Progenitor cell of endocrine pancreas (in vitro differentiated cells): ENCODE measurements at regions not wholly inside any gene's neighbourhood (a gene's known extent, or its start where the extent isn't known, plus 50 kb on each side); places are given as distances from the start of the nearest gene placed in this dataset.

Source experiments
- DNase-seq: peaks from one replicate; pipeline ENCODE4 v3.0.0; 2021; ENCODE audit warnings: low spot score; ENCODE audit not compliant: unreplicated experiment
- H3K27ac Mint-ChIP-seq: 2 replicates; pipeline ENCODE4 v1.8.0; 2021; ENCODE audit warnings: mild to moderate bottlenecking, moderate library complexity, mixed read lengths
- H3K27me3 Mint-ChIP-seq: 2 replicates; pipeline ENCODE4 v1.8.0; 2021; ENCODE audit warnings: mixed read lengths
- H3K36me3 Mint-ChIP-seq: 2 replicates; pipeline ENCODE4 v1.8.0; 2022; ENCODE audit warnings: mixed read lengths; ENCODE audit not compliant: insufficient read depth
- H3K4me1 Mint-ChIP-seq: 2 replicates; pipeline ENCODE4 v1.8.0; 2021; ENCODE audit warnings: low read depth, mixed read lengths
- H3K4me3 Mint-ChIP-seq: 2 replicates; pipeline ENCODE4 v1.8.0; 2021; ENCODE audit warnings: low read depth, mild to moderate bottlenecking, moderate library complexity, mixed read lengths
- H3K9me3 Mint-ChIP-seq: 2 replicates; pipeline ENCODE4 v1.8.0; 2021; ENCODE audit warnings: low read depth, mixed read lengths
- CTCF ChIP-seq: fragments of 200-600 bp; sonication (generic); IDR thresholded peaks from one replicate; pipeline ENCODE4 v1.5.0; 2021; ENCODE audit warnings: antibody characterized with exemption, mild to moderate bottlenecking; ENCODE audit not compliant: unreplicated experiment

GRCh38 chr5:8865266-8865665 lies 680.6 kb downstream of the SEMA5A start:
- no peak overlapping the region for H3K4me3 Mint-ChIP-seq
- DNase-seq, result no peak
- H3K27ac Mint-ChIP-seq, result no peak overlapping the region
- no peak for TF ChIP-seq CTCF
- no peaks in the 10 kb centered on the region for H3K36me3 Mint-ChIP-seq
- H3K9me3 Mint-ChIP-seq, result no peaks in the 10 kb centered on the region
- H3K4me1 Mint-ChIP-seq, result no peaks in the 10 kb centered on the region
- H3K27me3 Mint-ChIP-seq, result peaks cover 11% of the 10 kb centered on the region

- no peaks in the 10 kb centered on the region for H3K4me1 Mint-ChIP-seq
- no peak for TF ChIP-seq CTCF
- H3K4me3 Mint-ChIP-seq, result no peak overlapping the region
- no peak overlapping the region for H3K27ac Mint-ChIP-seq
- no peaks in the 10 kb centered on the region for H3K9me3 Mint-ChIP-seq
- no peak for DNase-seq
- H3K36me3 Mint-ChIP-seq, result no peaks in the 10 kb centered on the region
- peaks cover 13% of the 10 kb centered on the region for H3K27me3 Mint-ChIP-seq
These were observed 680.0 kb downstream of the SEMA5A start for GRCh38 chr5:8865686-8866374.

GRCh38 chr5:8868283-8868682 lies 677.6 kb downstream of the SEMA5A start:
- H3K4me1 Mint-ChIP-seq, result no peaks in the 10 kb centered on the region
- H3K27me3 Mint-ChIP-seq, result peaks cover 21% of the 10 kb centered on the region
- H3K4me3 Mint-ChIP-seq, result no peak overlapping the region
- TF ChIP-seq CTCF, result no peak
- H3K9me3 Mint-ChIP-seq, result no peaks in the 10 kb centered on the region
- H3K27ac Mint-ChIP-seq, result no peak overlapping the region
- no peak for DNase-seq
- H3K36me3 Mint-ChIP-seq, result no peaks in the 10 kb centered on the region

- Mint-ChIP-seq H3K4me1 (no peaks in the 10 kb centered on the region), H3K27me3 (peaks cover 21% of the 10 kb centered on the region), H3K4me3 (no peak overlapping the region), H3K27ac (no peak overlapping the region), H3K9me3 (no peaks in the 10 kb centered on the region), H3K36me3 (no peaks in the 10 kb centered on the region)
- TF ChIP-seq CTCF, result no peak
- DNase-seq, result no peak
These were observed 675.9 kb downstream of the SEMA5A start for GRCh38 chr5:8869932-8870331.

- Mint-ChIP-seq H3K27ac (no peak overlapping the region), H3K36me3 (no peaks in the 10 kb centered on the region), H3K4me1 (no peaks in the 10 kb centered on the region), H3K4me3 (no peak overlapping the region), H3K9me3 (no peaks in the 10 kb centered on the region), H3K27me3 (peaks cover 21% of the 10 kb centered on the region)
- no peak for TF ChIP-seq CTCF
- DNase-seq, result no peak
These were observed 675.4 kb downstream of the SEMA5A start for GRCh38 chr5:8870349-8870958.
